Gastrocnemius medialis (tissue), 4 donors: ENCODE measurements at regions not wholly inside any gene's neighbourhood (a gene's known extent, or its start where the extent isn't known, plus 50 kb on each side); places are given as distances from the start of the nearest gene placed in this dataset.

Experiments
- ATAC-seq, 2 donors: fragments of 150-250 bp; one replicate each; pipeline ENCODE4 v1.9.1; 2016
- DNase-seq, 2 donors: peaks; one replicate each; pipeline ENCODE4 v3.0.0-alpha.2; 2019
- H3K27ac ChIP-seq, 4 donors: fragments of 200-600 bp; sonication (generic); 1 replicate in 1 of 4; 2 replicates in 3 of 4; pipeline ENCODE4 v1.5.1; 2016 to 2018; ENCODE audit warnings: mild to moderate bottlenecking in 2 of 4, moderate library complexity in 1 of 4
- H3K27me3 ChIP-seq, 3 donors: fragments of 200-600 bp; sonication (generic) in 2 of 3; 1 replicate in 1 of 3; 2 replicates in 2 of 3; pipeline versions ENCODE4 v1.5.1 to v1.6.0; 2016 to 2019; ENCODE audit warnings: mild to moderate bottlenecking in 1 of 3, moderate library complexity in 1 of 3
- H3K36me3 ChIP-seq, 2 donors: fragments of 200-600 bp; sonication (generic) in 1 of 2; one replicate each; pipeline ENCODE4 v1.5.1; 2017 to 2018
- H3K4me1 ChIP-seq, 2 donors: fragments of 200-600 bp; sonication (generic) in 1 of 2; one replicate each; pipeline ENCODE4 v1.5.1; 2016 to 2017; ENCODE audit warnings: mild to moderate bottlenecking in 2 of 2
- H3K4me3 ChIP-seq, 4 donors: fragments of 200-600 bp; sonication (generic) in 3 of 4; 1 replicate in 1 of 4; 2 replicates in 3 of 4; pipeline ENCODE4 v1.5.1; 2016 to 2019; ENCODE audit warnings: mild to moderate bottlenecking in 2 of 4
- H3K9me3 ChIP-seq, 3 donors: fragments of 200-600 bp; sonication (generic) in 2 of 3; 1 replicate in 1 of 3; 2 replicates in 2 of 3; pipeline ENCODE4 v1.5.1; 2016 to 2019
- POLR2A ChIP-seq, 2 donors: fragments of 450-650 bp; IDR thresholded peaks; one replicate each; pipeline ENCODE4 v1.6.1; 2017; ENCODE audit warnings: antibody characterized with exemption in 2 of 2, mild to moderate bottlenecking in 2 of 2, moderate library complexity in 2 of 2
- in situ Hi-C, 4 donors: fragments of 200-750 bp; cut with MboI; loops; one replicate each; pipeline versions ENCODE4 v1.15.0 to v1.8.0; 2017; ENCODE audit warnings: low sequenced_read_pairs in 4 of 4
- intact Hi-C: fragments of 100-400 bp; cut with DNase I; formaldehyde crosslinking; loops from one replicate; pipeline ENCODE4 v1.15.1; 2023; ENCODE audit warnings: low total_unique reads
- TF ChIP-seq, protein P1 (sequence below), 5 experiments: fragments of 450-650 bp in 3 of 5; fragments of 200-600 bp in 2 of 5; sonication (generic) in 2 of 5; IDR thresholded peaks in 4 of 5; conservative IDR thresholded peaks in 1 of 5; 1 replicate in 4 of 5; 2 replicates in 1 of 5; pipeline ENCODE4 v1.5.1; 2016 to 2019; ENCODE audit warnings: antibody characterized with exemption in 5 of 5, mild to moderate bottlenecking in 3 of 5, moderate library complexity in 3 of 5

DNA sequence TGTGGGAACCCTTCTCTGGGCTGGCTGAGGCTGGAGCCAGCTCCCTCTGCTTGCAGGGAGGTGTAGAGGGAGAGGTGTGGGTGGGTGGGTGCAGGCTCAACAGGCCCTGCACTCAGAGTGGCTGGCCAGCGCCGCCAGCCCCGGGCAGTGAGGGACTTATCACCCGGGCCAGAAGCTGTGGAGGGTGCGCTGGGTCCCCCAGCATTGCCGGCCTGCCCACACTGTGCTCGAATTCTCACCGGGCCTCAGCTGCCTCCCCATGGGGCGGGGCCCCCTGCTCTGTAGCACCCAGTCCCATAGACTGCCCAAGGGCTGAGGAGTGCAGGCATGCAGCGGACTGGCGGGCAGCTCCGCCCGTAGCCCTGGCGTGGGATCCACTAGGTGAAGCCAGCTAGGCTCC lies 190.7 kb upstream of the TAC1 start:
- TF ChIP-seq POLR2A (IDR thresholded peaks at IDR 0.05), result no peak
- TF ChIP-seq, protein P1, sequence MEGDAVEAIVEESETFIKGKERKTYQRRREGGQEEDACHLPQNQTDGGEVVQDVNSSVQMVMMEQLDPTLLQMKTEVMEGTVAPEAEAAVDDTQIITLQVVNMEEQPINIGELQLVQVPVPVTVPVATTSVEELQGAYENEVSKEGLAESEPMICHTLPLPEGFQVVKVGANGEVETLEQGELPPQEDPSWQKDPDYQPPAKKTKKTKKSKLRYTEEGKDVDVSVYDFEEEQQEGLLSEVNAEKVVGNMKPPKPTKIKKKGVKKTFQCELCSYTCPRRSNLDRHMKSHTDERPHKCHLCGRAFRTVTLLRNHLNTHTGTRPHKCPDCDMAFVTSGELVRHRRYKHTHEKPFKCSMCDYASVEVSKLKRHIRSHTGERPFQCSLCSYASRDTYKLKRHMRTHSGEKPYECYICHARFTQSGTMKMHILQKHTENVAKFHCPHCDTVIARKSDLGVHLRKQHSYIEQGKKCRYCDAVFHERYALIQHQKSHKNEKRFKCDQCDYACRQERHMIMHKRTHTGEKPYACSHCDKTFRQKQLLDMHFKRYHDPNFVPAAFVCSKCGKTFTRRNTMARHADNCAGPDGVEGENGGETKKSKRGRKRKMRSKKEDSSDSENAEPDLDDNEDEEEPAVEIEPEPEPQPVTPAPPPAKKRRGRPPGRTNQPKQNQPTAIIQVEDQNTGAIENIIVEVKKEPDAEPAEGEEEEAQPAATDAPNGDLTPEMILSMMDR (IDR thresholded peaks at IDR 0.05 in 4 of 5, conservative IDR thresholded peaks at IDR 0.05 in 1 of 5), result no peak
- intact Hi-C loops (no loop called here), in situ Hi-C loops (no loop called here)
- no peaks in the 10 kb centered on the region for H3K36me3 ChIP-seq
- DNase-seq (no peak), ATAC-seq (no peak)
- no peaks in the 10 kb centered on the region for H3K9me3 ChIP-seq
- H3K4me3 ChIP-seq, result no peak overlapping the region
- no peaks in the 10 kb centered on the region for H3K27me3 ChIP-seq
- H3K27ac ChIP-seq, result no peak overlapping the region
- H3K4me1 ChIP-seq, result no peaks in the 10 kb centered on the region

DNA sequence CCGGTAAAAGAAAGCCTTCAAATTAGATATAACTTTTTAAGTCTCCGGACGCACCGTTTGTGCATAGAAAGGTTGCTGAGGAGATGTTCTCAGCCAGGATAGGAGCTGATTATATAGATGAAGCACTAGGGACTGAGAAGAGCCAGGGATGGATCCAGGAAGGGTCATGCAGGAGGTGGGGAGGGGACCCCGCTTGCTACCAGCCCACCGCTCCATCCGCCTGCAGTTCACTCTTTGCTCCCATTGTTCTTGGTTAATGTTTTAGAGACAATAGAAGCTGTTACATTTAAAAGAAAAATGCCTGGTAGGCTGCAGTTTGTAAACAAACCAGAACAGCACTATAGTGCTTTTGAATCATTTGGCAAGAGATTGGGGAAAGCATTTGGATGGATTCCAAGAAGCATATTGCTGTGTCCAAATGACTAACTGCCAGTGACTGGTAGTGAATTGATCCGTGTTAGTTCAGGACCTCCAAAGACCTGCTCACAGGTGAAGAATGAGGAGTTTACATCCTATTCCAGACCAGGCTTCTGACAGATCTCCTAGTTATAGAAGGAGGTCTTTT lies 175.9 kb upstream of the TAC1 start:
- Histone ChIP-seq H3K4me3 (no peak overlapping the region), H3K27ac (no peak overlapping the region), H3K9me3 (no peaks in the 10 kb centered on the region), H3K27me3 (no peaks in the 10 kb centered on the region), H3K4me1 (no peaks in the 10 kb centered on the region), H3K36me3 (no peaks in the 10 kb centered on the region)
- intact Hi-C loops, result no loop called here
- in situ Hi-C loops, result no loop called here
- no peak for TF ChIP-seq POLR2A (IDR thresholded peaks at IDR 0.05)
- TF ChIP-seq, protein P1 (IDR thresholded peaks at IDR 0.05 in 4 of 5, conservative IDR thresholded peaks at IDR 0.05 in 1 of 5), result no peak
- DNase-seq (no peak), ATAC-seq (no peak)

DNA sequence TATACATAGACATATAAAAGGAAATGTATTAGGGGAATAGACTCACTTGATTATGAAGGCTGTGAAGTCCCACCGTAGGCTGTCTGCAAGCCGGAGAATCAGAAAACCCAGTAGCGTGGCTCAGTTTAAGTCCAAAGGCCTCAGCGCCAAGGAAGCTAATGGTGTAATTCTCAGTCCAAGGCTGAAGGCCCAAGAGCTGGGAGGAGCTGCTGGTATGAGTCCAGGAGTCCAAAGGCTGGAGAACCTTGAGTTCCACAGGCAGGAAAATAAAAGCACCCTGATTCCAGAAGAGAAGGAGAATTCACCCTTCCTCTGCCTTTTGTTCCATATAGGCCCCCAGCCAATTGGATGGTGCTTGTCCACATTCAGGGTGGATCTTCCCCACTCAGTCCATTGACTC lies 166.2 kb upstream of the TAC1 start:
- intact Hi-C loops, result no loop called here
- in situ Hi-C loops, result no loop called here

DNA sequence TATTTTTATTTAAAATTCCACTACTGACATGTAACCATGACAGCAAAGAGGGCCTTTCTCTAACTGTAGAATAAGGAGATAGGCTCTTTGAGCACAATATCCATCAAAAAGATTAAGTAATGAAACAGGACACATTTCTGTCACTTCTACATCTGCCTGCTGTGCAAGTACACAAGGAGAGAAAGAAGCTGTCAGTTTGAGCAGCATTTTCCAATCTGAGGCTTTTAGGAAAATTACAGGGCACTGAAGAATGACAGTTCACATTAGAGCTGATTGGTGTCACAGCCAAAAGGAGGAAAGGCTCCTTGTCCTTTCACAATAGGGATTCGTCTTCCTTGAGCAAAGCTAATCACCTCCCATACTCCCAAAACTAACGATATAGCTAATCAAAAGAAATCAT lies 158.8 kb upstream of the TAC1 start:
- in situ Hi-C loops (no loop called here), intact Hi-C loops (no loop called here)
- DNase-seq (no peak), ATAC-seq (no peak)
- no peak for TF ChIP-seq POLR2A (IDR thresholded peaks at IDR 0.05)
- TF ChIP-seq, protein P1 (IDR thresholded peaks at IDR 0.05 in 4 of 5, conservative IDR thresholded peaks at IDR 0.05 in 1 of 5), result no peak
- no peaks in the 10 kb centered on the region for H3K4me1 ChIP-seq
- no peak overlapping the region for H3K27ac ChIP-seq
- no peak overlapping the region for H3K4me3 ChIP-seq
- H3K27me3 ChIP-seq, result no peaks in the 10 kb centered on the region
- H3K36me3 ChIP-seq, result no peaks in the 10 kb centered on the region
- H3K9me3 ChIP-seq, result no peaks in the 10 kb centered on the region

More for the DNA sequence above, 166.2 kb upstream of the TAC1 start:
- Histone ChIP-seq H3K4me1 (no peaks in the 10 kb centered on the region), H3K4me3 (no peak overlapping the region), H3K27me3 (no peaks in the 10 kb centered on the region), H3K9me3 (no peaks in the 10 kb centered on the region), H3K36me3 (no peaks in the 10 kb centered on the region), H3K27ac (no peak overlapping the region)
- ATAC-seq, result no peak
- TF ChIP-seq POLR2A (IDR thresholded peaks at IDR 0.05), result no peak
- TF ChIP-seq, protein P1 (IDR thresholded peaks at IDR 0.05 in 4 of 5, conservative IDR thresholded peaks at IDR 0.05 in 1 of 5), result no peak
- no peak for DNase-seq

DNA sequence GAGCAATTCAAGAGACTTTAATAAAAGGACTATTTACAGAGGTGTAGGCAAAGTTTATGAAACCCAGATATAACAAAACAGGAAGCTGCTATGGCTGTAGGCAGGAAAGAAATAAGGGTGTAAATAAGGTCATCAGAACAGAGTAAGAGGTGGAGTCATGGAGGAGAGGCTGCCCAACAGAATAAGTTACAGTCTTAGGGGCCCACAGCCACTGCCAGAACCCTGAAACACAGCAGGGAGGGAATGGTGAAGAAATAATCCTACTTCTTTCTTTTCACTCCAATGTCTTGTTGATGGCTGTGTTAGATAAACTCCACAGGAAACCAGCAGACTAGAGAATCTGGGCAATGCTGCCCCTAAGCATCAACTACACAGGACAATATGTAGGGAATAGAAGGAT lies 155.8 kb upstream of the TAC1 start:
- no peaks in the 10 kb centered on the region for H3K27me3 ChIP-seq
- no peaks in the 10 kb centered on the region for H3K4me1 ChIP-seq
- ATAC-seq, result no peak
- intact Hi-C loops (no loop called here), in situ Hi-C loops (no loop called here)
- no peaks in the 10 kb centered on the region for H3K9me3 ChIP-seq
- DNase-seq, result no peak
- TF ChIP-seq, protein P1 (IDR thresholded peaks at IDR 0.05 in 4 of 5, conservative IDR thresholded peaks at IDR 0.05 in 1 of 5), result no peak
- no peak for TF ChIP-seq POLR2A (IDR thresholded peaks at IDR 0.05)
- H3K27ac ChIP-seq, result no peak overlapping the region
- H3K4me3 ChIP-seq, result no peak overlapping the region
- H3K36me3 ChIP-seq, result no peaks in the 10 kb centered on the region
